GM12878 (cell line): ENCODE measurements at regions not wholly inside any gene's neighbourhood (a gene's known extent, or its start where the extent isn't known, plus 50 kb on each side); places are given as distances from the start of the nearest gene placed in this dataset.

Experiments
- ATF2 ChIP-seq: IDR thresholded peaks from 2 replicates; pipeline ENCODE4 v1.6.1; 2012; ENCODE audit warnings: low read length, inconsistent platforms
- EED ChIP-seq: sonication (generic); IDR thresholded peaks from 2 replicates; pipeline ENCODE4 v1.6.1; 2016; ENCODE audit warnings: antibody characterized with exemption, low read depth
- EP300 ChIP-seq, 2 experiments: fragments of 150-350 bp in 1 of 2; IDR thresholded peaks; 2 replicates each; pipeline ENCODE4 v1.6.1; 2011 to 2012; ENCODE audit warnings: low read depth in 2 of 2, low read length in 2 of 2, borderline replicate concordance in 1 of 2, improper control_type of control experiment in 1 of 2, inconsistent platforms in 1 of 2; ENCODE audit not compliant: control insufficient read depth in 1 of 2
- GABPA ChIP-seq: IDR thresholded peaks from 2 replicates; pipeline ENCODE4 v1.6.1; 2014; ENCODE audit warnings: antibody characterized with exemption, low read depth, mild to moderate bottlenecking, inconsistent platforms
- POLR2A ChIP-seq: IDR thresholded peaks from 2 replicates; pipeline ENCODE4 v1.6.1; 2011; ENCODE audit warnings: low read depth, mild to moderate bottlenecking, low read length
- RFX5 ChIP-seq: IDR thresholded peaks from 2 replicates; pipeline ENCODE4 v1.6.1; 2011; ENCODE audit warnings: low read depth, low read length, improper control_type of control experiment
- SREBF1 ChIP-seq: IDR thresholded peaks from 2 replicates; pipeline ENCODE4 v1.6.1; 2012; ENCODE audit warnings: mild to moderate bottlenecking, low read length

- TF ChIP-seq ATF2 (no peak), EP300 (IDR thresholded peaks at IDR 0.05; ENCODE audit: borderline replicate concordance in 1 of 2, control insufficient read depth in 1 of 2, low read depth in 2 of 2, low read length in 2 of 2) (no peak), GABPA (no peak), SREBF1 (no peak), POLR2A (no peak), RFX5 (no peak), EED (no peak)
Observed at GRCh38 chr5:54746777-54747398, 229.3 kb downstream of the SNX18 start.
